GM12865 (cell line): ENCODE measurements at regions not wholly inside any gene's neighbourhood (a gene's known extent, or its start where the extent isn't known, plus 50 kb on each side); places are given as distances from the start of the nearest gene placed in this dataset.
"Not testable (repeated sequence)": the region's sequence is repeated elsewhere in the genome, so short reads cannot be mapped to it uniquely, and the experiment has no call there.

ENCODE experiments used
- DNase-seq: peaks from one replicate; pipeline ENCODE4 v3.0.0; 2010; ENCODE audit warnings: low read depth
- H3K4me3 ChIP-seq: 2 replicates; pipeline ENCODE4 v1.5.1; 2011; ENCODE audit warnings: mild to moderate bottlenecking, low read depth, low read length, control low read depth

DNA sequence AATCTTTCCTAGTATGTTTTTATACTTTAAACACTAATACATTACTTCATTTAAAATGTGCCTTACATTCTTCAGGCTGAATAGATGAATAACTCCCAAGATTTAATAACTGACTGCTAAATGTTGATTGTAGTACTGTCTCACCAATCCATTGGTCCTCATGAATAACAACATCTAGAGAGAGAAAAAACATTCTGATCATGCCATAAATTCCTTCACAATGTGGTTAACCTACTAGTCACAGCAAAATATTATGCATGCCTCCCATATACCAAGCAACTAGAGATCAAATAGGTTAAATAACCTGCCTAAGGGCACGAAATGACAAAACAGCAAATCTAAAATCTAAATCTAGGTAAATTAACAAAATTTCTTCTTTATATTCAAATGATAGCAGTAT lies 66.2 kb downstream of the SYT15 start:
- not testable (repeated sequence) for H3K4me3 ChIP-seq, DNase-seq

DNA sequence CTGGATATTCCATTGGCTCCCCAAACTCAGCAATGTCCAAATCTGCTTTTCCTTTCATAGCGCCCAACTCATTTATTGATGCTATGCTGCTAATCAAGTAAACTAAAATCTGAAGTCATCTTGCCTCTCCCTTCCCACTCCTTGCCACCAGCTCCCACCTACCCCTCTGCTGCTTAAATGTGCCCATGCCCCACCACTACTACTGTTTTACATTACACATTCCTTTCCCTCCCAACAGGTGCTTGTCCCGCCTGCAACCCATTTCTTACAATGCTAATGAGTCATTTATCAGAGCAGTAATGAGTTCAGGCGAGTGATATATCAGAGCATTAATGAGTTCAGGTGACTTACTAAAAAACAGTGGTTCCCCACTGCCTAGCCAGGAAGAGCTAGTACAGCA lies 67.2 kb downstream of the SYT15 start:
- DNase-seq, H3K4me3 ChIP-seq: not testable (repeated sequence)

DNA sequence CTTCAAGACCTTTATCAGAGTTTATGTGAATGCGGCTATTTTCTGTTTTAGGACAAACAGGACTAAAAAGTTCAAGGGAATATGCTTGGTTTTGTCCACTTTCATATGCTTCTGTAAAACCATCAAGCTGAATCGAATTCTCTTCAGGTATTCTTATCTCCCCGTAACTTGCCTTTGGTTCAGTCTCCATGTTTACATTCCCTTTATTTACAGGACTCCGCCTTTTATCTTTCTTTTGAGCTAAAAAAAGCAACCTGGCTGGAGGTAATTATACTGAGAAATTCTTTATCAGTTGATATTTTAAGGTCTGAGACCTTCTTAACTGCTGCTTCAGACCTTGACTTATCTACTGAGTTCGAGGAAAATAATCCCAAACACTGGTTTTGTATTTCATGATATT lies 72.0 kb downstream of the SYT15 start:
- not testable (repeated sequence) for DNase-seq, H3K4me3 ChIP-seq

DNA sequence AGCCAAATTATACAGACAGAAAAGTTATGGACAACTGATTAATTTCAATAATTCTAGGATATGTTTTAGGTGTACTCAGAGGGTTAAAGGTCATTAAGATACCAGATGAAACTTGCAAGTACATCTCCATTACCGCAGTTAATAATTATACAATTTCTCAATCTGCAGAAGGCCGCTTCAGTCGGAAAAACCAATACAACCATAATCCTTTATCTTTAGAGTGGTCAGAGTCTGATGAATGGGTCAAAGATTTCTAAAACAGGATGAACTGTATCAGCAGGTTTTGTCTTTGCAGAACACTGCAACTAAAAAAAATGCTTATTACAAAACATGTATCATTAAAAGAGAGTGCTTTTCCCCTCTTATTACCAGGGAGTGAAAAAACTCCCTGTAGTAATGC lies 78.5 kb downstream of the SYT15 start:
- H3K4me3 ChIP-seq: not testable (repeated sequence)

DNA sequence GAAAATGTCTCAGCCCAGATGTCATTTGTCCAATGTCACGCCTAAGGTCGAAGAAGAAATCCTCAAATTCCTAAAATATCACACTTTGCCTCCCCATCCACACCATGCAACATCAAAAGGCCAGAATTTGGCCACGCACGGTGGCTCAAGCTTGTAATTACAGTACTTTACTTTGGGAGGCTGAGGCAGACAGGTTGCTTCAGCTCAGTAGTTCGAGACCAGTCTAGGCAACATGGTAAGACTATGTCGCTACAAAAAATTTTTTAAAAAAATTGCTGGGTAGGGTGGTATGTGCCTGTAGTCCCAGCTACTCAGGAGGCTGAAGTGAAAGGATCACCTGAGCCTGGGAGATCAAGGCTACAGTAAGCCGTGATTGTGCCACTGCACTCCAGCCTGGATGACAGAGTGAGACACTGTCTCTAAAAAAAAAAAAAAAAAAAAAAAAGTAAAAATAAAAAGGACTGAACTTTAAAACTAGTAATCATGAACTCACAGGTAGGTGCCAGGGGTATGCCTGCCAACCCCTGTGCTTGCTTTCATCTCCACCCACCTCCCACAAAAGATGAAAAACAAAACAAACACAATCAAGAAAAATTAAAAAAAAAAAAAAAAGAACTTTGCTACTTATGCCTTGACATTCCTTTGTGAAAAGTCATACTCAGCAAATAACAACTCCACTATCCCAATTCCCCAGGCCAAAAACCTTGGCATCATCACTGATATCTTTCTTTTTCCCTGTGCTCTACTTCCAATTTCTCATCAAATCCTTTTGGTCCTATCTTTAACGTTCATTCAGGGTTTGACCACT lies 81.3 kb downstream of the SYT15 start:
- H3K4me3 ChIP-seq, DNase-seq: not testable (repeated sequence)

More for the DNA sequence above, 78.5 kb downstream of the SYT15 start:
- DNase-seq: not testable (repeated sequence)

DNA sequence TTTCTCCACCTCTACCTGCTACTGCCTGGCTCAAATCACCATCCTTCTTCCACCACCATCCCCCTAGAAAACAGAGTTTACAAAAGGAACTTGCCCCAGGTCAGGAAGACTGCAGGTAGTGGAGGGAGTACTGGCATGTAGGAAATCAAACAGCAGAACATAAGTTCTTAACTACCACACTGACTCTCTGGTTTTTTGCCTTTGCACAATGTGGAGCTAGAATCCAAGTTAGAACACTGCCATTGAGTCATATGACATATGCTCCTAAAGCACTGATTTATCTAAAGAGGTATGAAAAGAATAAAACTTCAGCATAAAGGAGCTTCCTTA lies 81.9 kb downstream of the SYT15 start:
- not testable (repeated sequence) for DNase-seq, H3K4me3 ChIP-seq

DNA sequence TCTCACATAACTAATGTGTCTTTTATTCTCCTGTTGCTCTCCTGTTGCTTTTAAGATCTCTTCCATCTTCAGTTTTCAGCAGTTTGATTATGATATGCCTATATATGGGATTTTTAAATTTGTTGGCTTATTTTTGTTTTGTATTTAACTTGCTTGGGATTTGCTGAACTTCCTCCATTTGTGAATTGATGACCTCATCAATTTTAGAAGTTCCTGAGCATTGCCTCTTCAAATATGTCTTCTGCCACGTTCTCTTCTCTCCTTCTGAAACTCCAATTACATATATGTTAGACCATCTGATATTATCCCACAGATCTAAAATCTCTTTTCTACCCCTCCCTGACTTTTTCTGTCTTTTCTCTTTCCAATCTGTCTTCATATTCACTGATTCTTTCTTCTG lies 86.6 kb downstream of the SYT15 start:
- not testable (repeated sequence) for DNase-seq, H3K4me3 ChIP-seq

DNA sequence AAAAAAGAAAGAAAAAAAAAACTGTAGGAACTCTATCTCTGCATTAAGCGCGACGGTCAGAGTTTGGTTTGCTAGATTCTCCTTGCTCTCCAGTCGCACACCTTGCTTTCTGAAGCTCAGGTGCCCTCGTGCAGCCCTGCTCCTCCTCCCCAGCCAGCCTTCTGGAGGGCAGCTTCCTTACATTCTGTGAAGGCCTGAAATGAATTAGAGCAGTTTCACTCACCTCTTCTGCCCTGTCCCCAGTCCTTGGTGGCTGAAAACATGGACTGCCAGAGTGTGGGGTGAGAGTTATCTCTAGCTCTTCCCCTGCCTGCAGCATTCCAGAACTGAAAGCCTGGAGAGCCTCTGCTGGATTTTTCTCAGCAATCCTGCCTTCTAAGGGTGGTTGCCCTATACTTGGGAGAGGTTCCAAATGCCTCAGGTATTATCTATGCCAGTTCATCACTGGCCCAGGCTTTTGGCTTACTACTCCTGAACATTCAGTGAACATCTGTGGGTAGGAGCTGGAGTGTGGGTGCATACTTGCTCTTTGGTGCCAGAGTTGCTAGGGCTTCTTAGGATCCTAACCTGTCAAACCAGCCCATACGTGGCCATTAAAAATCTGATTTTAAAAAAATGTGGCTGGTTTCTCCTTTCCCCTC lies 89.5 kb downstream of the SYT15 start:
- not testable (repeated sequence) for H3K4me3 ChIP-seq, DNase-seq

DNA sequence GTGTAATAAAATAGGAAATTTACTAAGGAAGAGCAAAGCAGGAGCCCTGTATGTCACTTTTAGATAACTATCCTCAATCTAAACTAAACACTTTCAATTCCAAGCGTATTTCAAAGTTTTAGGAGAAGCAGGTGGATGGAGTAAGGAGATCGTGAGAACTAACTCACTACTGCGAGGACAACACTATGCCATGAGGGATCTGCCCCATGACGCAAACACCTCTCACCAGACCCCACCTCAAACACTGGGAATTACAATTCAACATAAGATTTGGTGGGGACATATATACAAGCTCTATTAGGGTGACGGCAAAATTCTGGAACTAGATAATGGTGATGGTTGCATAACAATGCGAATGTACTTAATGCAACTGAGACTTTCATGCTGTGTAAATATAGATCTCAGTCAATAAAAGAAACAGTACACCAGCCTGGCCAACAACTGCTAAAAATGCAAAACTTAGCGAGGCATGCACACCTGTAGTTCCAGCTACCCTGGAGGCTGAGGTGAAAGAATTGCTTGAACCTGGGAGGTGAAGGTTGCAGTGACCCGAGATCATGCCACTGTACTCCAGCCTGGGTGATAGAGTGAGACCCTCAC lies 99.0 kb downstream of the SYT15 start:
- not testable (repeated sequence) for H3K4me3 ChIP-seq, DNase-seq

DNA sequence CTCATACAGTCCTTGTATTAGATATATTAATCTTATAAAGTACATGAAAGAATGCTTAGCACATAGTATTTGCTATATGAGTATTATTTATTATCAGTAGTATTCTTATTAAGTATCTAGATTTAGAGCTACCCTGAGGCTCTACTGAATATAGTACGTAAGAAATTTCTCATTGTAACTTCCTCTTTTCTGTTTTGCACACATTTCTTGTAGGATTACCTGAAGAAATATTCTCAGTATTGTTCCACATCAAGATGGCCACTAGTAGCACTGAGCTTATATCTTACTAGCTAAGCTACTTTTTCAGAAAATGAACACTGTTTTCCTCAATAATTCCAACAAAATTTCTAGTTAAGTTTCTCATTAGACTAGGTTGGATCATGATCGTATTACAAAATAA lies 112.5 kb downstream of the SYT15 start:
- DNase-seq, H3K4me3 ChIP-seq: not testable (repeated sequence)

DNA sequence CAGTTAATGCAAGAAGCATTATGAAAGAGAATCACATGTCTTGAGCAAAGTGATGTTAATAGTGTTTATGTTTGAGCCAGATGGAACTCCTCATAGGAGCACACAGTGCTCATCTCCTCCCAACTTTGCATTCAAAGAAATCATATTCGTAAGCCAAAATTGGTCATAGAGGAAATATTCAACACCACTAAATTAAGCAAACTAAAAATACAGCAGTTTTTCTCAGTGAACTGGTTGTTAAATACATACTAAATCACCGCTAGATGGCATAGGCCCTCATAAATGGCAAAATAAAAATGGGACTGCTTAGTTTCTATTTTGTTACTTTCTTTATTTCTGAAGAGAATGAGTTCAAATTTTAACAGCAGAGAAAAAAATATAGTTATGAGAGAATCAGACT lies 114.3 kb downstream of the SYT15 start:
- not testable (repeated sequence) for DNase-seq, H3K4me3 ChIP-seq

DNA sequence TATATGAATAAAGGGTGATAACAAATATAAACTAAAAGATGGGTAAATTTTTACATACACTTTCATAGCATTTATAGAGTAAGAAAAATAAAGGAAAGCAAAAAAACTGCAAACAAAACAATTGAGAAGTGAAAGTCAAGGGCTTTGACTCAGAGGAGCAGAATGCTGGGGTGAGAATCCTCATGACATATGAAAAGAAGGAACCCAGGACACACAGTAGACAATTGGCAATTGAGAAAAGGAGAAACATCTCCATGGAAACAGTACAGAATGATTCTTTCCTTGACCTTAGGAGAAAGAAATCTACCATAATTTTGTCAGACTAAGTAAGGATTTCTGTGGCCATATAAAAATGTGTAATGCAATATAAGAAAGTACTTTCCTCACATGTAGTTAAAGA lies 138.3 kb downstream of the SYT15 start:
- H3K4me3 ChIP-seq: not testable (repeated sequence)

DNA sequence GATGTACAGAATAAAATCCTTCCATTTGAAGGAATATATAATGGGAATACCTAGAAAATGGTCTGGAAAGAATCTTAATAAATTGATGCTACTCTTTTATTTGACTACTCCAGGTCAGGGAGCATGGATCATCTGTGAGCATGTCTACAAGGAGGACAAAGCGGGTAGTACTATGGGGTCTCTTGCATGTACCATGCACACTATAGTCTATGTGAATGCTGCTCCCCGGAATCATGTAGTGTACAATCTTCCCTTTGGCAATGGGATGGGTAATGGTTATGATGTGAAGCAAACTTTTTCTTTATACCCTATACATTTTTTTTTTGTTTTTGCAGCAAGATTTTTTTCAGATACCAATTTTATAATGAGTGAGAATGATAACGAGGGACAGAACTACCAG lies 139.1 kb downstream of the SYT15 start:
- not testable (repeated sequence) for DNase-seq, H3K4me3 ChIP-seq

More for the DNA sequence above, 138.3 kb downstream of the SYT15 start:
- not testable (repeated sequence) for DNase-seq

DNA sequence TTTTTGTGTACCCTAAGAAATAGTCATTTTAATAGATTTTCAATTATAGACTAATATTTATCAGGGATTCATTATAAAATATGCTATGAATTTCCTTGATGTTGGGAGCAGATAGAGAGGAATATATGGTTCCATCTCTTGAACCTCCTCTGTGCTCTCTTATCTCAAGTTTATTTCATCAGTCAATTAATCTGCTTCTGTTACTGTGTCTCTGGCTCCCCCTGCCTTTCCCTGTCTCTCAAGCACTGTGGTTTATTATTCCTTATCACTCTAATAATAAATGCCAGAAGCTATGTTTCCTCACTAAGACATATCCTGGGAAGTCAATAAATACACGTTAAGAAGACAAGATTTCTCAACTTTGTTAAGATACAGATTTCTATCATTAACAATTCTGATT lies 141.5 kb downstream of the SYT15 start:
- not testable (repeated sequence) for H3K4me3 ChIP-seq, DNase-seq

DNA sequence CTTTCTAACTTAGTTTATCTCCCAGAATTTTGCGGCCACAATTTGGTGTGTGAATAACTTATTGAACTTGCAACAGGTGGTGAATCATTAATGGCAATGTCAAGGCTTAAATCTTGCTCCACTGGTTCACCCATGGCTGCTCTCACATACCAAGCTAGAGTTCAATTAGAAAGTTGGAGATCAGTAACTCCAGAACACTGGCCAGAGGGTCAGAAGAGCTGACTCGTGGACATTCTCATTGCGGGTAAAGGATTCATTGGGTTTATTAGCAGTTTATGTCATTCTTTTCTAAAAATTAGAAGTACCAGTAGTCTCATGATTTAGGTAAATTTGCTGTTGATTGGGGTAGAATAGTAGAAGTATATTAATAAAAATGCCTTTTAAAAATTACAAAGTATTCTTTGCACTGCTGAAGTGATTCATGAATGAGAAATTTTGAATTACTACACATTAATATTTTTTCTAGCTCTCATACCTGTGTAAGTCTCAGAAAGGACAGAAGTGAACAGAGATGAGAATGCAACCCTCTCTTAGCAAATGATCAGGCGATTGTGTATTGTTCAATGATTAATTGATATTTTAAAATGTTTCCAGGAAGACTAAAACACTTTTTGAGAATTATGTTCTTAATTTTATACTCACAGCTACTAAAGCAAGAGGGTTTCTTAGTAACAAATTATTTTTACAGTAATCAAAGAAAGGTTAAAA lies 142.0 kb downstream of the SYT15 start:
- DNase-seq, H3K4me3 ChIP-seq: not testable (repeated sequence)

DNA sequence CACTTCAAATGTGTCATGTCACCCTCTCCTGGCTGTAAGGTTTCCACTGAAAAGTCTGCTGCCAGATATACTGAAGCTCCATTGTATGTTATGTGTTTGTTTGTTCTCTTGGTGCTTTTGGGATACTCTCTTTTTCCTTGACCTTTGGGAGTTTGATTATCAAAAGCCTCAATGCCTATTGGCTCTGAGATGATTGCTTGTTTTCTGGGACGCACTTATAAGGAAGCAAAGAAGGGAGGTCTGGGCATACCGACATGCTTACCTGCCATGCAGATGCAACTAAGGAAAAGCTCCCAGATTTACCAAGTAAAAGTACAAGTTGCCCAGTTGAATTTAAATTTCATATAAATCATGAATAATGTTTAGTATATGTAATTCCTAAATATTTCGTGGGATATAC lies 145.3 kb downstream of the SYT15 start:
- H3K4me3 ChIP-seq, DNase-seq: not testable (repeated sequence)

DNA sequence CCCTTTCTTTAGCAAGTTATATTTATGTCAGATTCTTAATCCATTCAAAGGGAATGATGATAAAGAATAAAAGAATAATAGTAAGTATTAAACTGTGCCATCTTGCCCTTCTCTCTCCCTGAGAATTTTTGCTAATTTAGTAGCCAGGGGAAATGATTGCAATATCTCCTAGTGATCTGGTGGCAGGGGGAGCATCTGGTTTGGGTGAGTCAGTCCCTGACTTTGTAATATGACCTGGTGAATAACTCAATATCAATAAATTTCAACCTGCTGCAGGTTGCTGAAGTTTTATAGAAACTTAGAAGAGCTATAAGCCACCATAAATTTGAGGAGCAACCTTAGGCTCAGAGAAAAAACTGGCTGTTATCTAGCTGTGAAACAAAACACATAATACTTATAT lies 149.4 kb downstream of the SYT15 start:
- H3K4me3 ChIP-seq: not testable (repeated sequence)

DNA sequence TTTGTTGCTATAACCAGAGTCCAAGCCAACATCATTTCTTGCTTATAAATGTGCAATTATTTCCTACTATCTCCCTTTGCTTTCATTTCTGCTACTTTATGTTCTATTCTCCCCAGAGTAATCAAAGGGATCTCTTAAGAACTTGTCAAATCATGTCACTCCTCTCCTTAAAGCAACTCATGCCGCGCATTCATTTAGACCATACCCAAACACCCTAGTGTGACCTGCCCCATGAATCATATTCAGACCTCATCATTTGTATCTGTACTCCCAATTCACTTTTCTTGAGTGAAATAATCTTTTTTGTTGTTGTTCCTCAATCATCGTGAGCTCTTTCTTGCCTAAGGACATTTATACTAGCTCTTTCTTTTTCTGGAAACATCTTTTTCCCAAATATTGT lies 151.8 kb downstream of the SYT15 start:
- not testable (repeated sequence) for DNase-seq

More for the DNA sequence above, 149.4 kb downstream of the SYT15 start:
- not testable (repeated sequence) for DNase-seq

DNA sequence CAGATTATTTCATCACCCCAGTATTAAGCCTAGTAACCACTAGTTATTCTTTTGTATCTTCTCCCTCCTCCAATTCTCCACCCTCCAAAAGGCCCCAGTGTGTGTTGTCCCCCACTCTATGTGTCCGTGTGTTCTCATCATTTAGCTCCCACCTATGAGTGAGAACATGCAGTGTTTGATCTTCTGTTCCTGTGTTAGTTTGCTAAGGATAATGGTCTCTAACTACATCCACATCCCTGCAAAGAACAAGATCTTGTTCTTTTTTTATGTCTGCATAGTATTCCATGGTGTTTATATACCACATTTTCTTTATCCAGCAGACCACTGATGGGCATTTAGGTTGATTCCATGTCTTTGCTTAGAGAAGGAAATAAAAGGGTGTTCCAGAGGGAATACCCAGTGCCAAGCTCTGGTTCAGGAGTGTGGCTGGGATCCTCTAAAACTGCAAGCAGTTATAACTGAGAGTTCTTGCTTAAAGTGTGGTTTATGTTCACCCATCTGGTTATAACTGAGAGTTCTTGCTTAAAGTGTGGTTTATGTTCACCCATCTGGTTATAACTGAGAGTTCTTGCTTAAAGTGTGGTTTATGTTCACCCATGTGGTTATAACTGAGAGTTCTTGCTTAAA lies 154.8 kb downstream of the SYT15 start:
- H3K4me3 ChIP-seq, DNase-seq: not testable (repeated sequence)

More for the DNA sequence above, 151.8 kb downstream of the SYT15 start:
- not testable (repeated sequence) for H3K4me3 ChIP-seq
